Renal cortical epithelial cell (primary cell): ENCODE measurements at regions not wholly inside any gene's neighbourhood (a gene's known extent, or its start where the extent isn't known, plus 50 kb on each side); places are given as distances from the start of the nearest gene placed in this dataset.
"Not testable (repeated sequence)": the region's sequence is repeated elsewhere in the genome, so short reads cannot be mapped to it uniquely, and the experiment has no call there.

Source experiments
- DNase-seq: peaks from one replicate; pipeline ENCODE4 v3.0.0-alpha.2; 2011; ENCODE audit warnings: low read depth

DNA sequence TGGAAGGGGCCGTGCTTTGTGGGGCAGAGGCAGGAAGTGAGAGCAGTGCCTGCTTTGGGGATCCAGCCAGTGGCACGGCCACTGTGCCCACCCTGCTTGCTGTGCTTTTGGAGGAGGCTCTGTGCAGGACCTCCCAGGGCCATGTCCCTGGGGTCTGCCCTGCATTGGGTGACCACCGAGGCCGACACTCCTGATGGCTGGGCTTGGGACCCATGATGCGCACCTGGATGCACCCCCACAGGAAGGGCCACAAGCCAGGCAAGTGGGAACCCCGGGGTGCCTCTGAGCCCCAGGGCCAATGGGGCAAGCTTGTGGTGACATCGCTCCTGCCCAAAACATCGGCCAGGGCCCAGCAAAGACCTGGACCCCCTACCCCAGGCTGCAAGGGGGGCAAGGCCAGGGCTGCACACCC, 738.6 kb upstream of the GJE1 start:
- no peak for DNase-seq

DNA sequence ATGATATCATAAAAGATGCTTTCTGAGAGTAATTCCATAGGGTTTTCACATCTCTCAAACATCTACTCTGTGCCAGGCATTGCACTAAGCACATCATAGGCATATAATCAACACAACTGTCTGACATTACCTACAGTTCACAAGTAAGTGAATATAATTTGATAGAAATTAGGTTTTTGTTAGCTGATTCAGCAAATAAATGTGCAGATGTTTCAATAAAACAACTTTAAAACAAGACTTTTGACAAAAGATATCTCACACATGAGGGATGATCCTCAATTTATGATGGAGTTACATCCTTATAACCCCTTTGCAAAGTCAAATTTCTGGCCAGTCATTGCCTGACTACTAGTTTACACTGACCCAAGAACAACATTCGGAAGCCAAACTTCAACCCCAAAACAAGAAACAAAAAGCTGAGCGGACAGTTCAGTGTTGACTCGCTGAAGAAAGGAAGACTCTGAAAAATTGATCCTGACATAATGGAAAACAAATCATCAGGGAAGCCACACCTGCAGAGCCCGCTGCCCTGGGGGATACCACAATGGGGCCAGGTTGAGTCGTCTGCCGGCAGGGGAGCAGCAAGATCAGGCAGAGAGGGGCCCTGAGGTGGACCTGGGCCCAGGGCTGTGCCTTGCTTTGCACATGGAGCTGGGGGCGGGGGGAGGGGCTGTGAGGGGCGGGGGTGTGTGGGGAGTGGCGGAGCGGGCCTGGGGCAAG, 739.2 kb upstream of the GJE1 start:
- DNase-seq: no peak

DNA sequence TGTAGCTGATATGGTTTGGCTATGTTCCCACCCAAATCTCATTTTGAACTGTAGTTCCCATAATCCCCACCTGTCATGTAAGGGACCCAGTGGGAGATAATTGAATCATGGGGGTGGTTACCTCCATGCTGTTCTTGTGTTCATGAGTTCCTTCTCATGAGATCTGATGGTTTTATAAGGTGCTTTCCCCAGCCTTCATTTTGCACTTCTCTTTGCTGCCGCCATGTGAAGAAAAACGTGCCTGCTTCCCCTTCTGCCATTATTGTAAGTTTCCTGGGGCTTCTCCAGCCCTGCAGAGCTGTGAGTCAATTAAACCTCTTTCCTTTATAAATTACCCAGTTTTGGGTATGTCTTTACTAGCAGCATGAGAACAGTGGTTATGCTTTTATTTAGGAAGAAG, 741.6 kb upstream of the GJE1 start:
- DNase-seq: not testable (repeated sequence)

DNA sequence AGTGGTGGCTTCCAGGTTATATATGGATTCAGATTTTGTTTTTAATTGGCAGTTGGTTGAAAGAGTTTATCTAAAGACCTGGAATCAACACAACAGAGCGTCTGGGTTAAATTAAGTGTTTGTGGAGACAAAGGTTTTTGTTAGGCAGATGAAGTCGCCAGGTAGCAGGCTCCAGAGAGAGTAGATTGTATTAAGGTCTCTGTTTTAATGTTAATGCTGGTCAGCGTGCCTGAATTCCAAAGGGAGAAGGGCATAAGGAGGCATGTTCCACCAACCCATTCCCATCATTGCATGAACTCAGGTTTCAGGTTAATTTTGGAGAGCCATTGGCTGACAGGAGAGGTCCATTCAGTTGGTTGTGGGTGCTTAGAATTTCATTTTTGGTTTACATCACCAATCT, 744.1 kb upstream of the GJE1 start:
- no peak for DNase-seq

DNA sequence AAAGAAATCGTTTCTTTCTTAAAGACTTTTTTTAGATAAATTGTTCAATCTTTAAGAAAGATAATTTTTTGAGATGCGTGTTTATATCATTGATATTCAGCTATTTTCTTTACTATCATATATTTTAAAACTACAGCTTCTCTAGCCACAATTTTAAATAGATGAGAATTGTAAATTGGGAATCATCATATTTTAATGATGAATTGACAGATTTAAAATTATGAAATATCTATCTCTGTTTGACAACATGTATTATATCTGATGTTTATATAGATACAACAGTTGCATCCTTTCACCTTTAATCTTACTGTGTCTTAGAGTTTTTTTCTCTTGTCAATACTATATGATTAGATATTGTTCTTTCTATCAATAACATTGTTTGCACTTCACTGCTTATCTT, 762.3 kb upstream of the GJE1 start:
- DNase-seq: no peak

DNA sequence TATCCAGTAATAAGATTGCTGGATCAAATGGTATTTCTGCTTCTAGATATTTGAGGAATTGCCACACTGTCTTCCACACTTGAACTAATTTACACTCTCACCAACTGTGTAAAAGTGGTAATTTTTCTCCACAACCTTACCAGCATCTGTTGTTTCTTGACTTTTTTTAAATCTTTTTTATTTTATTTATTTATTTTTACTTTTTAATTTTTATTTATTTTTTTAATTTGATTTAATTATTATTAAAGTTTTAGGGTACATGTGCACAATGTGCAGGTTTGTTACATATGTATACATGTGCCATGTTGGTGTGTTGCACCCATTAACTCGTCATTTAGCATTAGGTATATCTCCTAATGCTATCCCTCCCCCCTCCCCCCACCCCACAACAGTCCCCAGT, 765.9 kb upstream of the GJE1 start:
- DNase-seq: not testable (repeated sequence)

DNA sequence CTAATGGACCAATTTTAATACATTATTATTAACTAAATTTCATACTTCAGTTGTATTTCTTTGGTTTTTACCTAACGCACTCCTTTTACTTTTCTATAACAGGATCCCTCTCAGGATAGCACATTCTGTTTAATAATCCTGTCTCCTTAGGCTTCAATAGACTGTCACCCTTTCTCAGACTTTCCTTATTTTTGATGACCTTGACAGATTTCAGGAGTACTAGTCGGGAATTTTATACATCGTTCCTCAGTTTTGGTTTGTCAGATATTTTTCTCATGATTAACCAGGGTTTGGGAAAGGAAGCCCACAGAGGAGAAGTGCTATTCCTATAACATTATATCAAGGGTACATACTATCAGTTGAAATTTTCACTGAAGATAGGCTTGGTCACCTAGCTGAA, 768.0 kb upstream of the GJE1 start:
- no peak for DNase-seq

DNA sequence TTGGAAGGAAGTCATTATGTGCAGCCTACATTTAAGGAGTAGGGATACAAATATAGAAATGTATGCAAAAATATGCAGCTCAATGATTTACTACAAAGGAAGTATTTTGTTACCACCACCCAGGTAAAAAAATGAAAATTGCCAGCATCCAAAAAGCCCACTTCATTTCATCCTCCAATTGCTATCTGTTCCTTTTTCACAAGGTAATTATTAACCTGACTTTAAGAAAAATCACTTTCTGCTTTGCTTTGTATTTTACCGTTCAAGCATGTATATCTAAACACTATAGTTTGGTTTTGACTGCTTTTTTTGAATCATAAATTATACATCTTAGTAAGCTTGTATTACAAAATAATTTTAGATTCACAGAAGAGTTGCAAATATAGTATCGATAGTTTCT, 768.5 kb upstream of the GJE1 start:
- no peak for DNase-seq

DNA sequence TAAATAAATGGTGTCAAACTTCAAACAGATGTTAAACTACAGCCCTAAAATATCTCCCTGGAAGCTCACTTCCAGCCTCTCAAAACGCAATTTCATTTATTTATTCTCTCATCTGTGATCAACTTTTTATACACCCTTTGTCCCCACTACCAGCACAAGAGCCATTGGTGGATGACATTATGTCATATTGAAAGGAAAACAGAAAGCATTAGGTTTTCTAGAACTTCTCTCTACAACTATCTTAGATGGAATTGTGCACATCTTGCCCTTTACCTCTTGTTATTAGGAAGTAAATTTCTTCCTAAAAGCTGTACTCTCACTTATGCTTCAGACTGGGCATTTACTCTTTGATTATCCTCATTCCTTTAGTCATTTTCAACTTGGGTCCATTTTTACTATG, 771.2 kb upstream of the GJE1 start:
- no peak for DNase-seq

DNA sequence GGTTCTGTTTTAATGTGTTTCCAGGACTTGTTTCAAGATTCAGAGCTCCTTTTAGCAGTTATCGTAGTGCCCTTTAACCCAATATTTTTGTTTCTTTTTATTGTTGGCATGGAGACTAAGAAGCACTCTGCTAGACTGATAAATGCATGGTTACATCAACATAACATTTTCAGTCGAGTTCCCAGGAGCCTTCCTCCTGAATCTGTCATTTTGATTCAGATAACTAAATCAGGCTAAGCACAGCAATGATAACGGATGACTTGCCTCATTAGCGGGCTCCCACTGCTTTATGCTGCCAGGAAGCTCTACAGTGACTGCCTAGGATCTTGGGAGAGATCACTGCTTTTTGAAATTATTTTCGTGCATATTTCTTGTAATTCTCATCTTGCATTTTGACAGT, 772.8 kb upstream of the GJE1 start:
- DNase-seq: no peak

DNA sequence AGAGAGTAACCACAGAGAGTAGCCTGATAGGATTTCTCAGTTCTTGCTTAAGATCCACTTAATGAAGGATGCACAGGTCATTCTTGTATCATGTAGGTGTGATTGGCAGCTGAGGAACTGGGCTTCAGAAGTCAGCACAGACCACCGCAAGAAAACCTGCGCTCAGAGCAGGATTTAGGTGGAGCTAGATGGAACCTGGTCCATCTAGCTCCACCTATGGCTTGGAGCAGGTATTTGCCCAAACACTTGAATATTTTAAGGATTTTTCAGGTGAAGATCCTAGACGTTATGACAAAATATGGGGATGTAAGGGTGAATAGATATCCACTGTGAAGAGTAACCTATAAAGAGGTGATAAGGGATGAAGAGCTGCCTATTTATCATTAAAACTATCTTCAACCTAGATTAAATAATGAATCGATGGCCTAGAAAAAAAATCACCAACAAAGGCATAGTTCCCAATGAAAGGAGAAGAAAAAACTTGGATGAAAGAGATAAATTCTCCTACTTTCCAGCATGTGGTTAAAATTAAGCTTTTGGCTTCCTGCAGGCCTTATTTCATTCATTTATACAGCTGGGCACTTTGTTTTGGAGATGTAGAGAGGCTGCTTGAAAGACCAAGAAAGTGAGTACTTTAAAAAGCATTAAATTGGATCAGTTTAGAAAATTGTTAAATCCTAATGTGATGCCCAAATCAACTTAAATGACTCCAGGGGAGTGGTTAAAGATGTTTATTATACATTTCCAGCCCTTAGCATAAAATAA, 778.4 kb upstream of the GJE1 start:
- DNase-seq: no peak

DNA sequence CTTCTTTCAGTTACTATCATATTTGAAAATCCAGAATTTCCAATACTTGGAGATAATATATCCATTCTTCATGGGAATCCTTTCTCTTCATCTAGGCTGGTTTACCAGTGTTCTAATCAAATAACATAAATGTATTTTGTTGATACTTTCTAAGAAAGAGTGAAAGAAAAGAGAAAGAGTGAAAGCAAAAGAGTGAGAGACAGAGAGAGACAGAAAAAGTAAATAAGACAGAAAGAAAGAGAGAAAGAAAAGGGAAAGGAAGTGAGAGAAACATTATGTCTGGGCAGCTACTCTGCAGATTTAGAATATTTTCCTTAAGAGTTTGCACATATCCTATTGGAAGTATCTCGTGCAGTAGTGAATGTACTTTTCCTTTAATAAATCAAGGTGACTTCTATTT, 781.0 kb upstream of the GJE1 start:
- DNase-seq: no peak

DNA sequence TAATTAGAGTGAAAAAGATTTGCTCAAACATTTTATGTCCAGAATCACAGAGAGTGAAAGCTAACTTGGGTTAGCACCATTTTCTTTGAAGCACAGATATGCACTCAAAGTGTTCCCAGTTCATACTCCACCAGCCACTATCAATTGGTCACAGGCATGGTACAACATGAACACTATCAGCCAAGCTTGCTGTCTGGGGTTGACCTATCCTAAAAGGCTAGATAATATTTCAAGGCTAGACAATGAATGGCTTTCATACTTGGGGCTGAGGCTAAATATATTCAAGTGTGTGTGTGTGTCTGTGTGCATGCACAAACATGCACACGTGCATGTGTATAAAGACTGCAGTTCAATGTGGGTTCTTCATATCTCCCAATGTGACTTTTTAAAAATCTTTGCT, 783.0 kb upstream of the GJE1 start:
- DNase-seq: no peak

DNA sequence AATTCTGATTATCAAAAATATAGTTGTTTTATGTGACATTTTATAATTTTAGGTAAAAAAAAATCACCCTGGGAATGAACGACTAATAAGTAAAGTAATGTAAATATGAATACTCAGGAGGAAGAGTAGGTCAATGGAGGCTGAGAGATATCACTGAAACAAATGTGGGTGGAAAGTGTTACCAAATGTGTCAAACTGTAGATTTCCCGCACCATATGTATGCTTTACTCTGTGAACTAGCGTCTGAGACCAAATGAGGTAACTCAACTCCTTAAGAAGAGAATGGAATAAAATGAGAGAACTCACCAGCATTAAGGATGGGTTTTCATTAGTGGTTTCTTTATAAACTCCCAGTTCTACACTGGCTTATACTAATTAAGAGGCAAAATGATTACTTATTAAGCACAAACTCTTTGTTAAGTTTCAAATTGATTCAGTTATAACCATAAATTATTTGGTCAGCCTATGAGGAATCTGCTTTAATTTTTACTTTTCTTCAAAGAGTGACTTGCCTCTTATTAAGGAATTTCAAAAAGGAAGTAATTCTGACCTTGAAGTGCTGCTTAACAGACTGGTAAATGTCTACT, 784.7 kb upstream of the GJE1 start:
- DNase-seq: no peak

DNA sequence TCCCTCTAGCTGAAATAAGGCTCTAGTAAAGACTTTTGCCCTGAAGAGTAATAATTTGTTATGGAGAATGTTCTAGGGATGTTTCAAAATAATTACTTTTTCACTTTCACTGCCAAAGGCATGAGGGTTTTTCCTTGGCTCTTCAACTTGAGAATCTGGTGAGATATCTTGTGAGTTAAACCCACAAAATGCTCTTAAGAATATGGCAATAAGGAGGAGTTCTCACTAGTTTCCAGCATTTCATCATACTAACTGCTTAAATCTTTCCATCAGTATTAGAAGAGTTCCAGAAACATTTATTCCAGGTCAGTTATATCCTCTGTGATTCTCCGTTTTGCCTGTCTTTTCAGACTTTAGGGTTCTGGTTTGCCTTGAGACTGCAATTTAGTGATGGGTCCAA, 785.6 kb upstream of the GJE1 start:
- DNase-seq: no peak

DNA sequence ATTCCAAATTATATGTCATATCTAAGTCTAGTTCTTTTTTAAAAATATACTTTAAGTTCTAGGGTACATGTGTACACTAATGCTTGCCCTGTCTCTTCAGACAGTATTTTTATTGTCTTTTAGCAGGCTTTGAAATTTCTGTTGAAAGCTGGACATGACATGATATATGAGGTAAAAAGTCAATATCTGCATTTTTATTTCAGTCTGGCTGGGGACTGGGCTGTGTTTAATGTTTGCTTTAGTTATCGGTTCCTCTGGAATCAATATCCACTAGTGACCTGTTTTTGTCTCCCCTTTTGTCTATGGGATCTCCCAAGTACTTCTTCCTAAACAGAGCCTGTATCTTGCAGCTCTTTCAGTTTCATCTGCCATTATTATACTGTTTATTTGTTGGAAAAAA, 786.2 kb upstream of the GJE1 start:
- DNase-seq: no peak

DNA sequence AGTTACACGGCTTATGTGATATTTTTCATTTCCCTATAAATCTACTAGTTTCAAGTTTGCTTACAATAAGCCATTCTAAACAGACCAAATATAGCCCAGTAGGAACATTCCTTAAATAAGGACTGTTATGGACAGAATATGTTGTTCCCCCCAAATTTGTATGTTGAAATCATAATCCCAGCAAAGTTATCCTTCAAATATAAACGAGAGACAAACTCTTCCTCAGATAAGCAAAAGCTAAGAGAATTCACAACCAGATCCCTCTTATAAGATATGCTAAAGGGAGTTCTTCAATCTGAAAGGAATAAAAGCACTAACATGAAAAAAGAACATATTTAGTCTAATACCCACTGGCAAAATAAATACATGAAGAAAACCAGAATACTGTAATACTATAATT, 795.5 kb upstream of the GJE1 start:
- DNase-seq: no peak

DNA sequence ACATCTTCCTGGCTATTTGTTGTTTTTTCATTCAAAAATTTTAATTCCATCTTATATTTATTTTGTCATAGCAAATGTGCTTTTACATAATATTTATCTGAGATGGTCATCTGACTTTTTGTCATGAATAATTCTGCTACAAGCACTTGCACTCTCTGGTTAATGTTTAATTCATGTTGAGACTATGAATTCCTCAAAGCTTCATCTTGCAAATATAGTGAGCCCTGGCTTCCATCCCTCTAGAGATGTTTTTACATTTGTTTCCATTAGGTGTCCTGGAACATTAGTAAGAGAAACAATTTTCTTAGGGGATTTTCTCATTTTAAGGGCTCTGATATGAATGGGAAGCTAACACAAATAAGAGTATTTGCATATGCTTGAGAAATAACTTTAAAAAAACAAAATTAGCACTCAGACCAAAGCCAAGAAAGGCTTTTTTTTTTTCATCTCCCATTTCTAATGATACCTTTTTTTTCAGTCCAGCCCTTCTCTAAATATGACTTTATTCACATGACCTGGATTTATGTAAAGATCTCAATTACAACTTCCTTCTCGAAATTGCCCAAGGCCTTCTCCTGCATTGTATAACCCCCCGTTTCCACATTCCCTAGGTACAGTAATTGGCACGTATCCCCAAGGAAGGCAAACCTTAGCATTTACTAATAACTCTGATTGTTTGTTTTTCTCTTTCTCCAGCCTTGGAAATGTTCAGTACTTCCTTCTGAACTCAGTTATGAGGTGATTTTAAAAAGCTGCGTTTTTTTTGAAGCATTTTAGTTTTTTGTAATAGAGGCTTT, 797.0 kb upstream of the GJE1 start:
- DNase-seq: peak; percentile 83

DNA sequence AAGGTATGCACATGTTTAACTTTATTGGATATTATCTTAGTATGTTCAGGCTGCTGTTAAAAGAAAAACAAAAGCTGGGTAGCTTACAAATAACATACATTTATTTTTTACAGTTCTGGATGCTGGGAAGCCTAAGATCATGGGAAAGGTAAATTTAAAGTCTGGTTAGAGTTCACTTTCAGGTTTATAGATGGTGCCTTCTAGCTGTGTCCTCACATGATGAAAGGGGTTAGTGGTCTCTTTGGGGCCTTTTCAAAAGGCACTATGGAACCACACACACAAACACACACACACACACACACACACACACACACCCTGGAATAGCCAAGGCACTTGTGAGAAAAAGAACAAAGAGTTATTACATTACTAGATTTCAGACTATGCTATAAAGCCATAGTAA, 805.8 kb upstream of the GJE1 start:
- DNase-seq: no peak

DNA sequence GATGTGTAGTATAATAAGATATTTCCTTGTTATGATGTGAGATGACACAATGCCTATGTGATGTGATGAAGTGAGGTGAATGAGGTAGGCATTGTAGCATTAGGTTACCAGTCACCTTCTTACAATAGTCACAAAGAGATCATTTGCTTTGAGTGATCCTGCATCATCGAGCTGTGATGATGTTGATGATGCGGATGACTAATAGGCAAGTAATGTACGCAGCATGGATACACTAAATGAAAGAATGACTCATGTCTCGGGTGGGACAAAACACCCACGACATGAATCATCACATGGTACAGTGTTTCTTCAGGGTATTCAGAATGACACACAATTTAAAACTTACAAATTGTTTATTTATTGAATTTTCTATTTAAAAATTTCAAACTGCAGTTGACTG, 806.3 kb upstream of the GJE1 start:
- peak; percentile 100 for DNase-seq

DNA sequence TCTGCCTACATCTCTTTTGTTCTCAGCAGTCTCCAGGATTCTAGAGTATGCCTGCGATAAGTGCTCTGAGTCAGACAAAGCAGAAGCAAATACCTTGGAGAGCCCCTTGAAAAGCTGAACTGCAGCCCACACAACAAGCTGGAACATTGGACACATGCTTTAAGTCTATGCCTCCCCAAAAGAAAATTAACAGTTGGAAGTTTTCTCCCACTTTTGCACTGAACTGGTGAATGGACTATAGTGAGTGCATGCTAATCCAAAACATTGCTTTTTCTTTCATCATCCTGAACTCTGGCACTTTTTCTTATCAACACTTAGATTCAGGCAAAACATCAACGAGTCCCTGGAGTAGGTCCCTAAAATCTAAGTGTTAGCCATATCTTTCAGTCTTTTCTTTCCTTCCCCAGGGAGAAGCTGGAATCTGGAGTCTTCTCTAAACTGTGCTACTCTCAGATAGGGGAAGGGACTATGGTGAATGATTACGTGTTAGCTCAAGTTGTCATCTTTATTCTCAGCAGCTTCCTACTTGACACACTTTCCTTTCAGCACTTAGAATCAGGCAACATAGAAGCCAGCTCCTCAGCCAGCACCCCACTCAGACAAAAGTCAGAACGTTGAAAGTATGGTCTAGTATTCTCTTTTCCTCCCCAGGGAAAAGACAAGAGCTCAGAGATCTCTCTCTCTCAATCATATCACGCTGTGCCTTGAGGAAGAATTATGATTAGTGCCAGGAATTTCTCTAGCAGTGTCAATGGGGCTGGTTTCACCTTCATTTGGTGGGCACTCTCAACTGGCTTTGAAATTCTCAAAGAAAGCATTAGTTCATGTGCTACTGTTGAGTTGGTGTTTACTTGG, 811.0 kb upstream of the GJE1 start:
- no peak for DNase-seq

DNA sequence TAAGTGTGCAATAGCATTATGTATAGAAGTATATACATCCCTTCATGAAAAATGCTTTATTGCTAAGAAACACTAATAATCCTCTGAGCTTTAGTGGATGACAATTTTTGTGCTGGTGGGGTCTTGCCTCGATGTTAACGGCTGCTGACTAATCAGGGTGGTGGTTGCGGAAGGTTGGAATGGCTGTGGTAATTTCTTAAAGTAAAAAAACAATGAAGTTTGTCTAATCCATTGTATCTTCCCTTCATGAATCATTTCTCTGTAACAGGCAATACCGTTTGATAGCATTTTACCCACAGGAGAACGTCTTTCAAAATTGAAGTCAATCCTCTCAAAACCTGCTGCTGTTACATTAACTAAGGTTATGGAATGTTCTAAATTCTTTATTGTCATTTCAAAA, 816.5 kb upstream of the GJE1 start:
- peak; percentile 13 for DNase-seq
